Activated CD4-positive, alpha-beta T cell treated with anti-CD3 and anti-CD28 coated beads for 24 hours (primary cell): ENCODE measurements at regions not wholly inside any gene's neighbourhood (a gene's known extent, or its start where the extent isn't known, plus 50 kb on each side); places are given as distances from the start of the nearest gene placed in this dataset.
"Not testable (repeated sequence)": the region's sequence is repeated elsewhere in the genome, so short reads cannot be mapped to it uniquely, and the experiment has no call there.

ENCODE experiments used
- DNase-seq, 2 donors: peaks; one replicate each; pipeline ENCODE4 v3.0.0-alpha.2; 2020; ENCODE audit warnings: low read depth in 2 of 2

DNA sequence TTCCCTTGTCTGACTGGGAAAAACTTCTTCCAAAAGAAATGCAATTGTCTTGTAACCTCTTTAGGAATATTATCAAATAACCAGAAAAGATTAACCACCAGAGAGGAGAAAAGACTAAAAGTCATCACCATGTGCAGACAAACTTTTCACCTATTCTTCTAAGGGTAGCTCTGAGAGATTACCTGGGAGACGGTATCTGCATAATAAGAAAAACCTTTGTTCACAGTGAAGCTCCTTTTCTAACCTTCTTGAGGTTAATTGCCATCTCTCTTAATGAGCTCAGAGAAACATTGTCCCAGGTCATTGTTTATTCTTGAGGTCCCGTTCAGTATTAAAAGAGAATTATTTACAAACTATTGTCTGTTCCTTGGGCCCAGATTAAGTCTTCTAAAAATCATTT is 1091.2 kb upstream of the LRRTM1 start:
- no peak for DNase-seq

DNA sequence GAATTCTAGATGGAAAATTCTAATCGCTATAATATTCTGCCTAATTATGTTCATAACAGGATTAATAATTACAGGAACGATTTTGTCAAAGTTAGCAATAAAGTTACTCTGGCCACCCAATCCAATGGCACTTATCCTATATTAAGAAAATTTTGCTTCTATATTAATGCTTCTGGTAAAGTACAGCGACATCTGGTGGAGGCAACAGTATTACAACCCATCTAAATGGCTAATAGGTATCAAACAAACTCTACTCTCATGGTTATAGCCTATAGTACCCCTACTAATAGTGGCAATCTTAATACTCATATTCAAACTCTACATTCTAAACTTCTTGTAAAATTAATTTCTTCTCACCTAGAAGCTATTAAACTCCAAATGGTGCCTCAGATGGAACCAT is 1084.7 kb upstream of the LRRTM1 start:
- no peak for DNase-seq

- DNase-seq = no peak
Observed at GRCh38 chr2:81363800-81364199, 1059.2 kb upstream of the LRRTM1 start.

GRCh38 chr2:81362468-81362867 is 1057.9 kb upstream of the LRRTM1 start:
- DNase-seq = not testable (repeated sequence)

DNA sequence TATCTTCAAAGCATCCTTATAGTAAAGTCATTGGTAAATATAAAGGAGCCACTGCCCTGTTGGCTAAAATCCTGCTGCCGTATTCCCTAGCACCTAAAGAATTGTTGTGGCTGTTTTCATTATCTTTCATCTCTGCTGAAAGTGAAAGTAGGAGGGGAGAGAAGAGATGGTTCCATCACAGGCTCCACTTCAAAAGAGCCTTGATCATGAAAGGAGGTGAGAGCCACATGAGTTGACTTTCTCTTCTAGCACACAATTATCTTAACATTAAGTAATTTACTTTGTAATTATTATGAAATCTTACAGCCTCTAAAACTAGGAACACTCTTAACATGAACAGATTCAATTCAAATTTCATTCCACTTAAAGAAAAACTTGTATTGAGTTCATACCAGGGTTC is 1050.9 kb upstream of the LRRTM1 start:
- DNase-seq = no peak

DNA sequence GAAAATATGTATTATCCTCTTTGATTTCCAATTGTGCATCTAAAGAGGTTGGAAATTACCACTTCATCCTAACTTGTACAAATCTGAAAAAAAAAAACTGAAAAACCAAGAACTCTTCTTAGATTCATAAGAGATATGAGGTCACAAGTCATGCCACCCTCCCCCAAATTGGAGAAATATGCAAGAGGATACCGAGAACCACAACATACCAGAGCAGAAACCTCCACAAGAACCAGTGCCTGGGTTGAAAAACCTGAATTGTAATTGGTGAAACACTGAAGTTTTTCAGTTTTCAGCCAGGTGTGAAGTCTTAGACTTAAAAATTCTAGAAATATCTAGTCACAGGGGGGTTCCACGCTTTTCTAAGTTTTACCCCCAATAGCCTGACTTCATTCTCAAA is 1029.5 kb upstream of the LRRTM1 start:
- no peak for DNase-seq

DNA sequence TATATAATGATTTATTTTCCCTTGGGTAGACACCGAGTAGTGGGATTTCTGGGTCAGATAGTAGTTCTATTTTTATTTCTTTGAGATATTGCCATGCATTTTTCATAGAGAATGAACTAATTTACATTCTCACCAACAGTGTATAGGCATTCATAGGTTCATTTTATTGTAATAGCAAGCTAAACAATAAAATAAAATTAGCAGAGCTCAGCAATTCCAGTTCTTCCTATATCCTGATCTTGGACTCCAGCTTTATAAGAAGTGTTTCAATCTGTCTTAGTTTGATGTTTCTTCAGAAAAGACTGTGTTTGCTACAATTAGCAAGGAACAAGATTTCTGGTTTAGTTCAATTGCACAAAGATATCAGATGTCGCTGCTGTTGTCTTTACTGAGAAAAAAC is 1024.4 kb upstream of the LRRTM1 start:
- no peak for DNase-seq

DNA sequence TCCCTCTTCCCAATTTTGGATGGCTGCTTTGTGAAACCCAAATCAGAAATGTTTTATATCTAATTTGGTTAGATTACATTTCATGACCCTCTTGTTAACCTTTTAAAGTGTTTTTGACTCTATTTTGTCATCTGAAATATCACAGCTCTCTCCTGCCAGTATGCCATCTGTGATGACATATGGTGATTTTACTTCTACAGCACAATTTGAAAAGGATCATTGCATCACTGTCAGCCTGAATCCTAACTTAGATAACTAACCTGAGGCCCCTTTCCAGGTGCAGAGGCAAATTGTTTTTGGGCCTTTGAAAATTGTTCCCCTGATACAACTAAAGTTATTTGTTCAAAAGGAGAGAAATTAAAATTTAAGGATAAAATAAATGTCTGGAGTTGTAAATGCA is 1023.4 kb upstream of the LRRTM1 start:
- DNase-seq = no peak

GRCh38 chr2:81324046-81324445 is 1019.5 kb upstream of the LRRTM1 start:
- DNase-seq = no peak

DNA sequence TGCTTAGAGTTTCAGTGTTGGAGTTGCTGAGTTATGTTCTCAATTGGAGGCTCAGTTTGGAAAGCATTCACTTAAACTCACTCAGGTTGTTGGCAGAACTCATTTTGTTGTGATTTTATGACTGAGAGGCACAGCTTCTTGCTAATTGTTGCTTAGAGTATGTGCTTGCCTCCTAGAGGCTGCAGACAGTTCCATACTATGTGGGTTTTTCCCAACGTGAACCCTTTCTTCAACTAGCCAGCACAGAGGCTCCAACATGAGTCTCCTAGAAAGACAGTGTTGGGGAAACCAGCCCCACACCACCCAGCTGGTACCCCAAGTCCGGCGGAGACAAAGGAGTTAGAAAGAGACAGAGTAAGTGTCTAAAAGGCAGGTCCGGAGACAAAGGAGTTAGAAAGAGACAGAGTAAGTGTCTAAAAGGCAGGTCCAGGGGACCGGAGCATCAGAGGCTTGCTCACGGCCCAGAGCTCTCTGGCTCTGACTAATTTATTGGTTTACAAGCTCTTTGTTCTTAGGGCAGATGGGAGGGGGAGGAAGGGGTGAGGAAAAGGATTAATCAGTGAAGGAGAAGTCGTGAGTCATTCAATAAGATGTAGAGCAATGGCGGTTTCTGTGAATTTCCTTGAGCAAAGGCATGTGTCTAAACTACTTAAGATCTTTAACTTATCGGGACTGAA is 999.7 kb upstream of the LRRTM1 start:
- DNase-seq = no peak

DNA sequence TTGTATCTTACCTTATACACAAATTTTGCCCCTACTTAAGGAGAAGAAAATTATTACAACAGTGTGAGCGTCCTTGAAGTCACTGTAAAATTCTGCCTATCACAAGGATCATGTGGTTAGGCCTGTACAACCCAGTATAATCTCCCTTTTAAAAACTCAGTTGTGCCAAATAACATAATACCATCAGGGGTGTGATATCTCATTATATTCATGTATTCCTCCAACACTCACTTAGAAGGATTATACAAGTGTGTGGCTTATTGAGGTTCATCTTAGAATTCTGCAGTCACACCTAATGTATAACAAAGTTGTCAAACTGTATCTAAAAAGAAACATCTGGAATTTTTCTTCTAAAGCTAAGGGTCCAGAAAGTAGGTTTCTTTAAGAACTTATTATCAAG is 998.8 kb upstream of the LRRTM1 start:
- no peak for DNase-seq

- DNase-seq = no peak
Observed at GRCh38 chr2:81299841-81300240, 995.3 kb upstream of the LRRTM1 start.

- no peak for DNase-seq
Observed at GRCh38 chr2:81290846-81291245, 986.3 kb upstream of the LRRTM1 start.

GRCh38 chr2:81283081-81283480 is 978.5 kb upstream of the LRRTM1 start:
- no peak for DNase-seq

- DNase-seq = no peak
Observed at GRCh38 chr2:81282151-81282769, 977.7 kb upstream of the LRRTM1 start.

GRCh38 chr2:81276595-81276994 is 972.0 kb upstream of the LRRTM1 start:
- DNase-seq = no peak

- DNase-seq = no peak
Observed at GRCh38 chr2:81266106-81266505, 961.6 kb upstream of the LRRTM1 start.

DNA sequence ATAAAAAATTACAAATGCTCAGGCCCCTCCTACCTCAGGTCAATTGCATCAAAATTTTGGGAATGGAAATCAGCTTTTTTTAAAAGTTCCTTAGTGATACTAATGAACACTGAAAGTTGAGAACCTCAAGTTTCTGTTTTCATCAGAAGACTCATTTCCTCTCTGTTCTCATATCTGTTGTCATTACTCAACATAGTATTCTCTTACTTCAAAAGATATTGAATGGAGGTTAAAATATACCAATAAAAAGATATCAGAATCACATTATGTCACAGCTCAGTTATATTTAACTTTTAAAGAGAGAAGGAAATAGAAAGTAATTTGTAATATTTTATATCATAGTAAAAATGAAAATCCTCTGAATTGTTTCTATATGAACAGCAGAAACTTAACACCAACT is 959.4 kb upstream of the LRRTM1 start:
- DNase-seq = no peak

- no peak for DNase-seq
Observed at GRCh38 chr2:81260320-81260719, 955.8 kb upstream of the LRRTM1 start.

DNA sequence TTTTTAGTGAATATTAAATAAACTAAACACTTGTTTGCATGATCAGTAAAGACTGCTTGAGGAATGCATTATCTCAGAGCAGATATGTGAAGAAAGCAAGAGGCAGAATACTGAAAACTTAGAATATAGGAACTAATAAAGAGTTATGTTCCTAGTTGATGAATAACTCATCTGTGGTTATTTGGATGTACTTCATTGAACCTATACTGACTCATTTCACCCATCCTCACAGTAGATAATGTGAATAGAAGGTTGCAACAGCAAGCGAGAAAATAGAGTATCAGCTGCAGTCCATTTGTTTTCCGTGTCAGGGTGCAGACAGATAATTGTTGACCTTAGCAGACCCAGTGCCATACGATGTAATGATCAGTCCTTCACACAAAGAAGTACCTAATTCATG is 945.7 kb upstream of the LRRTM1 start:
- no peak for DNase-seq

DNA sequence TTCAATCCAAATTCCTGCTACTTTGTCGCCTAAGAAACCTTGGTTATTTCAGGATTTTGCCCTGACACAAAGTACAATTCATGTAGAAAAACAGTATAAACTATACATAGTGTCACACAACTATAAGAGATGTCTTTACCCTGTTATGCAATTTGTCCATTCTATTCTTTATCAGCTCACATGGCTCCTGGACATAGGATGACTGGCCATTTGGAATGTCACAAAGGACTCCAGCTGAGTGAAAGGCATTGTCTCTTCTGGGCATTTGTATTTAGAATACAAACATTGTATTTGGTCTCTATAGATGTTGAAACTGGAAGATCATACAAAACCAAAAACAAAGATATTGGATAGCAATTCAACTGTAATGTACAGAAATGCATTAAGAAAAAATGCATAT is 944.6 kb upstream of the LRRTM1 start:
- no peak for DNase-seq

GRCh38 chr2:81247648-81248047 is 943.1 kb upstream of the LRRTM1 start:
- DNase-seq = no peak

GRCh38 chr2:81242501-81242900 is 937.9 kb upstream of the LRRTM1 start:
- DNase-seq = no peak

GRCh38 chr2:81238462-81238861 is 933.9 kb upstream of the LRRTM1 start:
- DNase-seq = no peak
